Endothelial cell of umbilical vein (primary cell): ENCODE measurements at regions not wholly inside any gene's neighbourhood (a gene's known extent, or its start where the extent isn't known, plus 50 kb on each side); places are given as distances from the start of the nearest gene placed in this dataset.

Experiments
- BruUV-seq: library from RNA; stranded (reverse); fragments of 400-500 nt; replicated peaks from 2 replicates; lab custom pipeline; 2021; lab: Mats Ljungman, UMichigan
- CTCF ChIA-PET: fragments of 300-600, 350-600 bp; sonication (Branson Sonifier 250); formaldehyde crosslinking; loops from one replicate; lab custom pipeline; 2021; ENCODE audit warnings: antibody characterized with exemption, inconsistent platforms; lab: Charles Lee
- POLR2A ChIA-PET: fragments of 300-600, 350-600 bp; sonication (Branson Sonifier 250); formaldehyde crosslinking; loops from one replicate; lab custom pipeline; 2021; ENCODE audit warnings: antibody characterized with exemption, inconsistent platforms; lab: Charles Lee
- DNase-seq: peaks from one replicate; pipeline ENCODE4 v3.0.0-alpha.2; 2011; ENCODE audit warnings: low read depth, low spot score
- FAIRE-seq: peaks from 2 replicates; lab custom pipeline; 2011; peaks lifted over from hg19 to GRCh38; lab: Jason Lieb, UNC
- H2AFZ ChIP-seq: 2 replicates; pipeline ENCODE4 v1.6.0; 2012; ENCODE audit warnings: low read depth, low read length, control low read depth, inconsistent platforms
- H3K27ac ChIP-seq: 2 replicates; pipeline ENCODE4 v1.5.1; 2011; ENCODE audit warnings: low read depth, mild to moderate bottlenecking, control low read depth, low read length, moderate library complexity; ENCODE audit not compliant: insufficient read depth
- H3K27me3 ChIP-seq, 2 experiments: 2 replicates each; pipeline versions ENCODE4 v1.6.0 to v1.6.1; 2011; ENCODE audit warnings: low read length in 2 of 2, mixed read lengths in 1 of 2; ENCODE audit not compliant: control insufficient read depth in 2 of 2, insufficient read depth in 2 of 2
- H3K36me3 ChIP-seq, 2 experiments: 2 replicates in 1 of 2; 3 replicates in 1 of 2; pipeline ENCODE4 v1.5.1; 2011; ENCODE audit warnings: low read length in 2 of 2, mild to moderate bottlenecking in 1 of 2, moderate library complexity in 1 of 2; ENCODE audit not compliant: control insufficient read depth in 2 of 2, insufficient read depth in 2 of 2; ENCODE audit errors: extremely low read depth in 1 of 2
- H3K4me1 ChIP-seq: 3 replicates; pipeline ENCODE4 v1.5.1; 2011; ENCODE audit warnings: mild to moderate bottlenecking, low read length; ENCODE audit not compliant: control insufficient read depth, insufficient read depth; ENCODE audit errors: extremely low read depth
- H3K4me2 ChIP-seq: 2 replicates; pipeline ENCODE4 v1.6.1; 2011; ENCODE audit warnings: low read length, control low read depth, mixed read lengths; ENCODE audit not compliant: insufficient read depth
- H3K4me3 ChIP-seq, 3 experiments: fragments of 200-600 bp in 1 of 3; sonication (generic), shearing (Covaris generic) in 1 of 3; replicated peaks in 1 of 3; 2 replicates each; pipeline ENCODE4 v1.5.1; 2011 to 2016; ENCODE audit warnings: control low read depth in 3 of 3, low read length in 3 of 3, mild to moderate bottlenecking in 2 of 3, inconsistent platforms in 1 of 3, low read depth in 1 of 3, moderate library complexity in 1 of 3; ENCODE audit not compliant: insufficient read depth in 1 of 3
- H3K79me2 ChIP-seq: 2 replicates; pipeline ENCODE4 v1.6.0; 2012; ENCODE audit warnings: low read length, inconsistent platforms; ENCODE audit not compliant: control insufficient read depth, insufficient read depth
- H3K9ac ChIP-seq: replicated peaks from 2 replicates; pipeline ENCODE3; 2011; ENCODE audit warnings: low read length, control low read depth; ENCODE audit not compliant: insufficient read depth; ENCODE audit errors: extremely low read depth
- H3K9me1 ChIP-seq: replicated peaks from 3 replicates; pipeline ENCODE4 v1.6.0; 2011; ENCODE audit warnings: mild to moderate bottlenecking, low read length; ENCODE audit not compliant: control insufficient read depth, insufficient read depth; ENCODE audit errors: extremely low read depth
- H3K9me3 ChIP-seq: replicated peaks from 2 replicates; pipeline ENCODE4 v1.5.1; 2012; ENCODE audit warnings: low read length, inconsistent platforms; ENCODE audit not compliant: control insufficient read depth, insufficient read depth
- H4K20me1 ChIP-seq: replicated peaks from 2 replicates; pipeline ENCODE3; 2011; ENCODE audit warnings: mild to moderate bottlenecking, low read length; ENCODE audit not compliant: control insufficient read depth, insufficient read depth; ENCODE audit errors: extremely low read depth
- CTCF ChIP-seq, 2 donors: IDR thresholded peaks; 1 replicate in 1 of 2; 2 replicates in 1 of 2; pipeline ENCODE4 v1.5.1; 2011; ENCODE audit warnings: low read length in 2 of 2, mild to moderate bottlenecking in 2 of 2, moderate library complexity in 2 of 2, control low read depth in 1 of 2, inconsistent platforms in 1 of 2, low read depth in 1 of 2; ENCODE audit not compliant: insufficient read depth in 1 of 2; ENCODE audit errors: extremely low read depth in 1 of 2
- EZH2 ChIP-seq: IDR thresholded peaks from 2 replicates; pipeline ENCODE4 v1.6.1; 2012; ENCODE audit warnings: borderline replicate concordance, low read depth, mild to moderate bottlenecking, moderate library complexity, low read length, inconsistent platforms; ENCODE audit not compliant: severe bottlenecking
- FOS ChIP-seq: IDR thresholded peaks from 2 replicates; pipeline ENCODE4 v1.6.1; 2011; ENCODE audit warnings: mild to moderate bottlenecking, low read length, moderate library complexity, borderline replicate concordance; ENCODE audit not compliant: insufficient read depth
- GATA2 ChIP-seq: IDR thresholded peaks from 2 replicates; pipeline ENCODE4 v1.7.0; 2011; ENCODE audit warnings: low read depth, mild to moderate bottlenecking, moderate library complexity, mixed read lengths, low read length; ENCODE audit not compliant: insufficient read length, insufficient read depth
- JUN ChIP-seq: IDR thresholded peaks from 2 replicates; pipeline ENCODE4 v1.6.1; 2011; ENCODE audit warnings: borderline replicate concordance, low read depth; ENCODE audit not compliant: insufficient read length, insufficient read depth
- MAX ChIP-seq: IDR thresholded peaks from 2 replicates; pipeline ENCODE4 v1.6.1; 2011; ENCODE audit not compliant: insufficient read depth, insufficient read length
- MYC ChIP-seq: IDR thresholded peaks from one replicate; pipeline ENCODE4 v1.6.1; 2011; ENCODE audit warnings: mild to moderate bottlenecking, low read depth, low read length
- POLR2A ChIP-seq: IDR thresholded peaks from 2 replicates; pipeline ENCODE4 v1.6.1; 2012; ENCODE audit warnings: low read depth, mild to moderate bottlenecking, control low read depth, low read length
- POLR2AphosphoS5 ChIP-seq: IDR thresholded peaks from 2 replicates; pipeline ENCODE4 v1.6.1; 2012; ENCODE audit warnings: low read depth, mild to moderate bottlenecking, control low read depth, low read length, moderate library complexity; ENCODE audit not compliant: insufficient read depth
- dilution Hi-C: fragments of 300-500 bp; cut with MboI; formaldehyde crosslinking; loops from one replicate; pipeline ENCODE4 v1.15.0; 2019; ENCODE audit warnings: low sequenced_read_pairs; ENCODE audit not compliant: extremely low pct_ligation_motif_present
- intact Hi-C: fragments of 100-400 bp; cut with micrococcal nuclease; formaldehyde crosslinking; loops from one replicate; pipeline ENCODE4 v1.10.0; 2022

GRCh38 chr11:116577956-116578355, 194.8 kb downstream of the BUD13 start:
- no peaks in the 10 kb centered on the region for H3K36me3 ChIP-seq
- H3K4me2 ChIP-seq = no peak overlapping the region
- H3K27ac ChIP-seq = no peak overlapping the region
- no peak overlapping the region for H3K9ac ChIP-seq
- DNase-seq = no peak
- H3K4me1 ChIP-seq = peaks cover 3% of the 10 kb centered on the region
- dilution Hi-C loops (no loop called here), intact Hi-C loops (no loop called here)
- no peaks in the 10 kb centered on the region for H3K9me1 ChIP-seq
- no peak overlapping the region for H2AFZ ChIP-seq
- no TSS peak for BruUV-seq
- H4K20me1 ChIP-seq = no peaks in the 10 kb centered on the region
- TF ChIP-seq FOS (no peak), JUN (no peak), GATA2 (no peak), CTCF (IDR thresholded peaks at IDR 0.05; ENCODE audit: extremely low read depth in 1 of 2, insufficient read depth in 1 of 2, low read depth in 1 of 2, low read length in 2 of 2) (no peak), MYC (no peak), MAX (no peak), POLR2AphosphoS5 (no peak), POLR2A (no peak), EZH2 (no peak)
- ChIA-PET POLR2A (no interaction called here), CTCF (interaction anchor here (0.6 to 1.7 kb wide), 5 partner anchors 12 to 64 kb away, joined by 3 to 4 read pairs (median 3); no protein-coding TSS in a partner anchor)
- H3K4me3 ChIP-seq = no peak overlapping the region
- FAIRE-seq = no peak
- H3K27me3 ChIP-seq = peaks cover 54 to 61% of the 10 kb centered on the region in 2 experiments
- no peaks in the 10 kb centered on the region for H3K79me2 ChIP-seq
- no peaks in the 10 kb centered on the region for H3K9me3 ChIP-seq
